ENCODE measurements at regions not wholly inside any gene's neighbourhood (a gene's known extent, or its start where the extent isn't known, plus 50 kb on each side); places are given as distances from the start of the nearest gene placed in this dataset.

DNA sequence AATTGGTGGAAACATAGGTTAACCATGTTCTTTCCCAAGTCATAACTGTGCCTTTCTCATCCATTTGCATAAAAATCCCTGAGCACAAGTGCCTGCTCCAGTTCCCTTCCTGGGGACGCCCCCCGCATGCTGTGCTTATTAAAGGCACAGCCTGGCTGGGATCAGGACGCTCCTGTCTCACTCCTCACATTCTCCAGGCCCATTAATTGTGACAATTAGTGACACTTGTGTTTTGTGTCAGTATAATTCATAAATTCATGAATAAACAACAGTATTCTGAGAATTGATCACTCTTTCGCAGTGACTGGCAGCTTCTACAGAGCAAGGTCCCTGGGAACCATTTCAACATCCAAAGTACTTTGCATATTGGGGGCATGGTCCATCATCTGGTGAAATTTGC is 1354.4 kb downstream of the TBC1D22A start:
- no peak for ATAC-seq (ENCODE audit: low read depth)
- H3K27me3 Mint-ChIP-seq: no peaks in the 10 kb centered on the region
- H2AFZ ChIP-seq (ENCODE audit: insufficient read depth, low read depth, low read length, poor library complexity, severe bottlenecking): no peak overlapping the region
- ChIA-PET POLR2A (no interaction called here), CTCF (no interaction called here)
- no peak overlapping the region for H3K4me3 Mint-ChIP-seq
- TF ChIP-seq, protein P1, sequence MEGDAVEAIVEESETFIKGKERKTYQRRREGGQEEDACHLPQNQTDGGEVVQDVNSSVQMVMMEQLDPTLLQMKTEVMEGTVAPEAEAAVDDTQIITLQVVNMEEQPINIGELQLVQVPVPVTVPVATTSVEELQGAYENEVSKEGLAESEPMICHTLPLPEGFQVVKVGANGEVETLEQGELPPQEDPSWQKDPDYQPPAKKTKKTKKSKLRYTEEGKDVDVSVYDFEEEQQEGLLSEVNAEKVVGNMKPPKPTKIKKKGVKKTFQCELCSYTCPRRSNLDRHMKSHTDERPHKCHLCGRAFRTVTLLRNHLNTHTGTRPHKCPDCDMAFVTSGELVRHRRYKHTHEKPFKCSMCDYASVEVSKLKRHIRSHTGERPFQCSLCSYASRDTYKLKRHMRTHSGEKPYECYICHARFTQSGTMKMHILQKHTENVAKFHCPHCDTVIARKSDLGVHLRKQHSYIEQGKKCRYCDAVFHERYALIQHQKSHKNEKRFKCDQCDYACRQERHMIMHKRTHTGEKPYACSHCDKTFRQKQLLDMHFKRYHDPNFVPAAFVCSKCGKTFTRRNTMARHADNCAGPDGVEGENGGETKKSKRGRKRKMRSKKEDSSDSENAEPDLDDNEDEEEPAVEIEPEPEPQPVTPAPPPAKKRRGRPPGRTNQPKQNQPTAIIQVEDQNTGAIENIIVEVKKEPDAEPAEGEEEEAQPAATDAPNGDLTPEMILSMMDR (IDR thresholded peaks at IDR 0.05): no peak
- TF ChIP-seq EZH2 (IDR thresholded peaks at IDR 0.05; ENCODE audit: borderline replicate concordance, insufficient read depth, low read depth, low read length, poor library complexity, severe bottlenecking): no peak
- no peak for DNase-seq
- H3K9me3 Mint-ChIP-seq (ENCODE audit: insufficient read depth): peaks cover 3% of the 10 kb centered on the region
- H3K79me2 ChIP-seq (ENCODE audit: control insufficient read depth, insufficient read depth, low read length): no peaks in the 10 kb centered on the region
- H3K4me1 Mint-ChIP-seq: peaks cover 22% of the 10 kb centered on the region
- no peak overlapping the region for H3K9ac ChIP-seq (ENCODE audit: low read length)
- 80% methylated on average over 3 of the region's 4 CpGs for WGBS (ENCODE audit: insufficient coverage)
- H3K36me3 ChIP-seq (replicated peaks in 1 of 2; ENCODE audit: control extremely low read depth in 1 of 2, control insufficient read depth in 1 of 2, extremely low read depth in 1 of 2, insufficient read depth in 2 of 2, low read length in 1 of 2): no peaks in the 10 kb centered on the region
- H3K4me3 ChIP-seq (ENCODE audit: control extremely low read depth in 1 of 5, extremely low read depth in 1 of 5, insufficient read depth in 1 of 5, low read depth in 2 of 5, low read length in 4 of 5): no peak overlapping the region
- peaks cover 13 to 14% of the 10 kb centered on the region in 2 donors for H3K4me1 ChIP-seq (ENCODE audit: control insufficient read depth in 2 of 2, insufficient read depth in 2 of 2, low read length in 2 of 2)
- intact Hi-C loops (cut with micrococcal nuclease): loop anchor here (5.0 kb wide), 1 partner anchor 80 kb away; no protein-coding TSS in a partner anchor
- no peak overlapping the region for H3K27ac ChIP-seq (ENCODE audit: low read length in 2 of 2)
- peaks cover 0 to 19% (median 5%) of the 10 kb centered on the region in 3 donors for H3K9me3 ChIP-seq (ENCODE audit: control extremely low read depth in 1 of 3, control insufficient read depth in 2 of 3, insufficient read depth in 1 of 3, low read length in 2 of 3)
- H4K20me1 ChIP-seq (ENCODE audit: control insufficient read depth, insufficient read depth, low read length, poor library complexity, severe bottlenecking): no peaks in the 10 kb centered on the region
- H3K27me3 ChIP-seq (replicated peaks in 1 of 4; ENCODE audit: control extremely low read depth in 1 of 4, control insufficient read depth in 3 of 4, insufficient read depth in 4 of 4, low read length in 3 of 4): no peaks in the 10 kb centered on the region
- no peak overlapping the region for H3K27ac Mint-ChIP-seq
- H3K4me2 ChIP-seq (replicated peaks; ENCODE audit: low read depth, low read length, poor library complexity, severe bottlenecking): no peak overlapping the region

DNA sequence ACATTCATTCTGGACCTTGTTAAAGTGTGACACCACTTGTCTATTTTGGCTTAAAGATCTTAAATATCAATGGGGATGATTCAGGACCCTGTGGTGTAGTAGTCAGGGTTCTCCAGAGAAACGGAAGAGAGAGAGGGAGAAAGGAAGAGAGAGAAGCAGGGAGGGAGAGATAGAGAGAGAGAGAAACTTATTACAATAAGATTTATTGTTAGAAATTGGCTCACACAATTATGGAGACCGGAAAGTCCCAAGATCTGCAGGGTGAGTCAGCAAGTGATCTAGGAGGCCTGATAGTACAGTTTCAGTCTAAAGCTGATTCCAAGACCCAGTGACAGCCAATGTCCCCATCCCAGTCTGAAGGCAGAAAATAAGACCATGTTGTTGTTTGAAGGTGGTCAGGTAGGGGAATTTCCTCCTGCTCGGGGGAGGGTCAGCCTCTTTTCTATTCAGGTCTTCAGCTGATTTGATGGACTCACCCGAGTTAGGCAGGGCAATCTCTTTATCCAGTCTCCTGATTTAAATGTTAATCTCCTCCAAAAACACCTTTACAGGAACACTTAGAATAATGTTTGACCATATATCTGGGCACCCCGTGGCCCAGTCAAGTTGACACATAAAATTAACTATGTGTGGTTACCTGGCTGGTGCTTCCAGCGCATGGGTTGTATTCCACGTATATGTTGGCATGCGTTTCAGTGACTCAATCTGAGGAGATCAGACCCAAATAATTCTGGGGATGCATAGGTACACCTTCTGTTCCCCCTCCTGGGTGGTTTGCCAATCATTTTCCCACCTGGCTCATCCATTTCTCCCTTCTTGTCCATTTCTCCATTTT is 1350.5 kb downstream of the TBC1D22A start:
- intact Hi-C loops (cut with micrococcal nuclease): no loop called here
- Histone ChIP-seq H4K20me1 (ENCODE audit: control insufficient read depth, insufficient read depth, low read length, poor library complexity, severe bottlenecking) (no peaks in the 10 kb centered on the region), H3K27ac (ENCODE audit: low read length in 2 of 2) (no peak overlapping the region), H3K9me3 (ENCODE audit: control extremely low read depth in 1 of 3, control insufficient read depth in 2 of 3, insufficient read depth in 1 of 3, low read length in 2 of 3) (peaks cover 0 to 18% (median 13%) of the 10 kb centered on the region in 3 donors), H3K36me3 (replicated peaks in 1 of 2; ENCODE audit: control extremely low read depth in 1 of 2, control insufficient read depth in 1 of 2, extremely low read depth in 1 of 2, insufficient read depth in 2 of 2, low read length in 1 of 2) (no peaks in the 10 kb centered on the region), H2AFZ (ENCODE audit: insufficient read depth, low read depth, low read length, poor library complexity, severe bottlenecking) (no peak overlapping the region), H3K79me2 (ENCODE audit: control insufficient read depth, insufficient read depth, low read length) (no peaks in the 10 kb centered on the region), H3K9ac (ENCODE audit: low read length) (no peak overlapping the region), H3K4me3 (ENCODE audit: control extremely low read depth in 1 of 5, extremely low read depth in 1 of 5, insufficient read depth in 1 of 5, low read depth in 2 of 5, low read length in 4 of 5) (no peak overlapping the region), H3K4me2 (replicated peaks; ENCODE audit: low read depth, low read length, poor library complexity, severe bottlenecking) (no peak overlapping the region), H3K27me3 (replicated peaks in 1 of 4; ENCODE audit: control extremely low read depth in 1 of 4, control insufficient read depth in 3 of 4, insufficient read depth in 4 of 4, low read length in 3 of 4) (no peaks in the 10 kb centered on the region), H3K4me1 (ENCODE audit: control insufficient read depth in 2 of 2, insufficient read depth in 2 of 2, low read length in 2 of 2) (no peaks in the 10 kb centered on the region)
- H3K27ac Mint-ChIP-seq: no peak overlapping the region
- H3K4me3 Mint-ChIP-seq: no peak overlapping the region
- no peaks in the 10 kb centered on the region for H3K27me3 Mint-ChIP-seq
- peaks cover 6% of the 10 kb centered on the region for H3K4me1 Mint-ChIP-seq
- TF ChIP-seq EZH2 (IDR thresholded peaks at IDR 0.05; ENCODE audit: borderline replicate concordance, insufficient read depth, low read depth, low read length, poor library complexity, severe bottlenecking): no peak
- TF ChIP-seq, protein P1 (IDR thresholded peaks at IDR 0.05): no peak
- DNase-seq (no peak), ATAC-seq (ENCODE audit: low read depth) (no peak)
- WGBS (ENCODE audit: insufficient coverage): 81% methylated on average over 5 of the region's 8 CpGs
- peaks cover 6% of the 10 kb centered on the region for H3K9me3 Mint-ChIP-seq (ENCODE audit: insufficient read depth)
- POLR2A ChIA-PET: interaction anchor here (0.6 kb wide), 1 partner anchor 1489 kb away, joined by 3 read pairs; no protein-coding TSS in a partner anchor
- CTCF ChIA-PET: no interaction called here
